Peyer's patch (tissue), 4 donors: ENCODE measurements at regions not wholly inside any gene's neighbourhood (a gene's known extent, or its start where the extent isn't known, plus 50 kb on each side); places are given as distances from the start of the nearest gene placed in this dataset.
"Not testable (repeated sequence)": the region's sequence is repeated elsewhere in the genome, so short reads cannot be mapped to it uniquely, and the experiment has no call there.

Source experiments
- CTCF ChIP-seq, 6 experiments: fragments of 450-650 bp in 4 of 6; fragments of 200-600 bp in 2 of 6; sonication (generic) in 1 of 6; IDR thresholded peaks; one replicate each; pipeline ENCODE4 v1.5.1; 2017 to 2019; ENCODE audit warnings: antibody characterized with exemption in 6 of 6, mild to moderate bottlenecking in 3 of 6, moderate library complexity in 1 of 6
- POLR2A ChIP-seq, 2 donors: fragments of 450-650 bp; IDR thresholded peaks; one replicate each; pipeline ENCODE4 v1.5.1; 2017; ENCODE audit warnings: antibody characterized with exemption in 2 of 2, mild to moderate bottlenecking in 2 of 2, moderate library complexity in 2 of 2

GRCh38 chr1:72985024-72985423 lies 702.7 kb upstream of the NEGR1 start:
- TF ChIP-seq CTCF, POLR2A (IDR thresholded peaks at IDR 0.05): not testable (repeated sequence)
